Gastroesophageal sphincter (tissue), 4 donors: ENCODE measurements at regions not wholly inside any gene's neighbourhood (a gene's known extent, or its start where the extent isn't known, plus 50 kb on each side); places are given as distances from the start of the nearest gene placed in this dataset.

Source experiments
- ATAC-seq: fragments of 150-250 bp; one replicate; pipeline ENCODE4 v1.9.1; 2016; ENCODE audit warnings: mild to moderate bottlenecking, moderate library complexity
- H3K27ac ChIP-seq, 4 donors: fragments of 200-600 bp; sonication (generic) in 3 of 4; 1 replicate in 3 of 4; 2 replicates in 1 of 4; pipeline ENCODE4 v1.5.1; 2016 to 2019
- H3K27me3 ChIP-seq: fragments of 200-600 bp; sonication (generic); one replicate; pipeline ENCODE4 v1.5.1; 2019
- H3K36me3 ChIP-seq, 2 donors: fragments of 200-600 bp; sonication (generic); one replicate each; pipeline ENCODE4 v1.5.1; 2019; ENCODE audit warnings: control low read depth in 1 of 2
- H3K4me1 ChIP-seq, 3 donors: fragments of 200-600 bp; sonication (generic); 1 replicate in 2 of 3; 2 replicates in 1 of 3; pipeline ENCODE4 v1.5.1; 2016 to 2019; ENCODE audit warnings: control low read depth in 2 of 3
- H3K4me3 ChIP-seq, 2 donors: fragments of 200-600 bp; sonication (generic); one replicate each; pipeline ENCODE4 v1.5.1; 2019; ENCODE audit warnings: mild to moderate bottlenecking in 1 of 2, moderate library complexity in 1 of 2
- H3K9me3 ChIP-seq, 3 donors: fragments of 200-600 bp; sonication (generic); one replicate each; pipeline ENCODE4 v1.5.1; 2017 to 2019; ENCODE audit warnings: control low read depth in 2 of 3
- CTCF ChIP-seq, 4 experiments: fragments of 200-600 bp in 2 of 4; fragments of 450-650 bp in 2 of 4; sonication (generic) in 1 of 4; IDR thresholded peaks; one replicate each; pipeline ENCODE4 v1.5.1; 2017 to 2019; ENCODE audit warnings: antibody characterized with exemption in 4 of 4, mild to moderate bottlenecking in 2 of 4, moderate library complexity in 2 of 4
- EP300 ChIP-seq: sonication (generic); formaldehyde crosslinking; IDR thresholded peaks from one replicate; pipeline ENCODE4 v1.6.1; 2017; ENCODE audit warnings: antibody characterized with exemption, mild to moderate bottlenecking
- POLR2A ChIP-seq, 2 donors: fragments of 450-650 bp; IDR thresholded peaks; one replicate each; pipeline ENCODE4 v1.6.1; 2017; ENCODE audit warnings: antibody characterized with exemption in 2 of 2, mild to moderate bottlenecking in 2 of 2, moderate library complexity in 1 of 2
- POLR2AphosphoS5 ChIP-seq: sonication (generic); formaldehyde crosslinking; IDR thresholded peaks from one replicate; pipeline ENCODE4 v1.6.1; 2017; ENCODE audit warnings: antibody characterized with exemption
- WGBS, 2 donors: methylation state at CpG; one replicate each; pipeline ENCODE4 v1.1.5; 2018; ENCODE audit warnings: low coverage in 1 of 2; 5-methylcytosine and 5-hydroxymethylcytosine counted together

- 87 to 91% methylated on average over 3 to 5 of the region's 5 CpGs for WGBS, 2 donors
- Histone ChIP-seq H3K36me3 (no peaks in the 10 kb centered on the region), H3K4me1 (no peaks in the 10 kb centered on the region), H3K9me3 (no peaks in the 10 kb centered on the region), H3K27ac (no peak overlapping the region), H3K27me3 (no peaks in the 10 kb centered on the region), H3K4me3 (no peak overlapping the region)
- TF ChIP-seq CTCF (IDR thresholded peaks at IDR 0.05) (no peak), POLR2AphosphoS5 (no peak)
- no peak for ATAC-seq
Measured at GRCh38 chr6:132892929-132893771, 78.8 kb downstream of the RPS12 start.

- no peak for ATAC-seq
- TF ChIP-seq EP300 (no peak), POLR2A (IDR thresholded peaks at IDR 0.05) (no peak), POLR2AphosphoS5 (no peak), CTCF (IDR thresholded peaks at IDR 0.05) (no peak)
- 71 to 86% methylated on average over 6 of the region's 8 CpGs for WGBS, 2 donors
- H3K36me3 ChIP-seq, result no peaks in the 10 kb centered on the region
- H3K4me3 ChIP-seq, result no peak overlapping the region
- H3K4me1 ChIP-seq, result no peaks in the 10 kb centered on the region
- no peak overlapping the region for H3K27ac ChIP-seq
- H3K27me3 ChIP-seq, result no peaks in the 10 kb centered on the region
- H3K9me3 ChIP-seq, result no peaks in the 10 kb centered on the region
Measured at GRCh38 chr6:132893772-132894490, 79.6 kb downstream of the RPS12 start.

- TF ChIP-seq POLR2A (IDR thresholded peaks at IDR 0.05) (no peak), EP300 (no peak), POLR2AphosphoS5 (no peak), CTCF (IDR thresholded peaks at IDR 0.05) (no peak)
- no peaks in the 10 kb centered on the region for H3K4me1 ChIP-seq
- H3K4me3 ChIP-seq, result no peak overlapping the region
- no peak overlapping the region for H3K27ac ChIP-seq
- 84 to 85% methylated on average over 4 of the region's 4 CpGs for WGBS, 2 donors
- no peaks in the 10 kb centered on the region for H3K27me3 ChIP-seq
- no peaks in the 10 kb centered on the region for H3K36me3 ChIP-seq
- ATAC-seq, result no peak
- no peaks in the 10 kb centered on the region for H3K9me3 ChIP-seq
Measured at GRCh38 chr6:132898376-132898775, 84.0 kb downstream of the RPS12 start.

GRCh38 chr6:132900849-132901248 is 86.5 kb downstream of the RPS12 start:
- Histone ChIP-seq H3K9me3 (no peaks in the 10 kb centered on the region), H3K36me3 (no peaks in the 10 kb centered on the region), H3K4me3 (no peak overlapping the region), H3K27me3 (no peaks in the 10 kb centered on the region), H3K4me1 (no peaks in the 10 kb centered on the region), H3K27ac (no peak overlapping the region)
- ATAC-seq, result no peak
- WGBS, 2 donors, result 71 to 85% methylated on average over 2 of the region's 2 CpGs
- TF ChIP-seq CTCF (IDR thresholded peaks at IDR 0.05) (no peak), POLR2AphosphoS5 (no peak), POLR2A (IDR thresholded peaks at IDR 0.05) (no peak), EP300 (no peak)

GRCh38 chr6:132902901-132903300 is 88.5 kb downstream of the RPS12 start:
- Histone ChIP-seq H3K4me3 (no peak overlapping the region), H3K27ac (no peak overlapping the region), H3K4me1 (no peaks in the 10 kb centered on the region), H3K9me3 (no peaks in the 10 kb centered on the region), H3K36me3 (no peaks in the 10 kb centered on the region), H3K27me3 (no peaks in the 10 kb centered on the region)
- no peak for ATAC-seq
- 18 to 26% methylated on average over 6 of the region's 6 CpGs for WGBS, 2 donors
- TF ChIP-seq POLR2A (IDR thresholded peaks at IDR 0.05) (no peak), CTCF (IDR thresholded peaks at IDR 0.05) (no peak), POLR2AphosphoS5 (no peak), EP300 (no peak)
